GM18868 (cell line): ENCODE measurements at regions not wholly inside any gene's neighbourhood (a gene's known extent, or its start where the extent isn't known, plus 50 kb on each side); places are given as distances from the start of the nearest gene placed in this dataset.

ENCODE experiments used
- ATAC-seq: cut with Tn5 transposase; IDR thresholded peaks from one replicate; pipeline ENCODE4 v1.9.1; 2021; ENCODE audit warnings: mild to moderate bottlenecking, moderate library complexity; ENCODE audit not compliant: unreplicated experiment

DNA sequence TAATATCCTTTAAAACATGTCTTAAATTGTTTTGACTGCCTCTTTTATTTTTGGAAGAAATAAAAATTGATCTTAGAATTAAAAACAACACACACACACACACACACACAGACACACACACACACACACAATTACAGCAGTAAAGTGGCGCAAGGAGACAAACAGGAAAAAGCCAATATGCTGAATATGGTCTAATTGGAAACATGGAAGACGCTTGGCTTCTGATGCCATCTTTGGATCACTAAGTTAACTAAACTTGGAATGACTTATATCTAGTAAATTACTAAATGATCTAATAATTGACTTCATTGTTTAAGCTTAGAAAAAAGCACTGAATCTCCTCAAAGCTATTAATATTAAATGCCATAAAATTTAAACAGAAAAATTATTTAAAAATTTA lies 1093.4 kb downstream of the ADGRL3 start:
- ATAC-seq = no peak

DNA sequence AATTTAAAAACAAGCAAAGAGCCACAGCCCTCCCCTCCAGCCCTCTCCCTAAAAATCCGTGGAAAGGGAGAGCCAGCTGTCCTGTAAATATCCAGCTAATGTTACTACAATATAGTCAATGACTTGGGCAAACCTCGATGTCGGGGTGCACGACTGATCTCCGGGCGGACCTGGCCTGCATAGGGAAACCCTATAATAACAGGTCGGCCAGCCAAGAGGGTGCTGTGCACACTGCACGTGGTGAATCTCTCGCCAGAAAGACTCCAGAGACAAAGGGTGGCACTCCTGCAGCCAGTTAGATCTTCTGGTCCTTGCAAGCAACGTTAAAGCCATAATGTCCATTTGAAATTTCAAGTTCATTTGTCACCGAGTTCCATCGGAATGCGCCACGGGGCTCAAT lies 1092.8 kb downstream of the ADGRL3 start:
- no peak for ATAC-seq

DNA sequence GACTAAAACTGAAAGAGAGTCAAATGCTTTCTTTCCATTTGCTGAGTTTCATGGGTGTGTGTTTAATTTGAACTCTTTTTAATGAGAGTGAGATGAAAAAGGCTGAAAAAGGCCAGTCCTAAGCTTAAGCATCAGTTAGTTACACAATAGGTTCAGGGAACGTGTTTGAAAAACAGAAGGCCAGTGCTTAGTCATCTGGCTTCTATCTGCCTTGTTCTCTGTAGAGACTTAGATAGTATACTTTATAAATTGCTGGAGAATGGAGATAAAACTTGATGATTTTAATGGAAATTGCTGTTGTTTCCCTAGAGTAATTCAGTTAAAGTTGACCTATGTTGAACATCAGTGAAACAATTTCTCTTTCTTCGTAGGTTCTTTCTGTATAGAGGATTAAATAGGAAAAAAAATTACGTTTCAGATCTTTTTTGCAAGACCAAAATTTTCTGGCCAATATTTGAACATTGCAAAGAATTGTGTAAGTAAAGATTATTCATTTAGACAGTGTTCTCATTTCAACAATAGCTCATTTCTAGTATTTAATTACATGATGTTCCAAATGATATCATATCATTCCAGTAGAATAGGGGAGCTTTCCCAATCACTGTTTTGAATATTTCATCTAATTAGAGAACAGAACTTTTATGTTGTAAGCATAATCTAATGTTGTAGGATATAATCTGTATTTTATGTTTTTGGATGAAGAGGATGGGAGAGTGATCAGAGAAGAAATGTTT lies 1088.8 kb downstream of the ADGRL3 start:
- no peak for ATAC-seq

DNA sequence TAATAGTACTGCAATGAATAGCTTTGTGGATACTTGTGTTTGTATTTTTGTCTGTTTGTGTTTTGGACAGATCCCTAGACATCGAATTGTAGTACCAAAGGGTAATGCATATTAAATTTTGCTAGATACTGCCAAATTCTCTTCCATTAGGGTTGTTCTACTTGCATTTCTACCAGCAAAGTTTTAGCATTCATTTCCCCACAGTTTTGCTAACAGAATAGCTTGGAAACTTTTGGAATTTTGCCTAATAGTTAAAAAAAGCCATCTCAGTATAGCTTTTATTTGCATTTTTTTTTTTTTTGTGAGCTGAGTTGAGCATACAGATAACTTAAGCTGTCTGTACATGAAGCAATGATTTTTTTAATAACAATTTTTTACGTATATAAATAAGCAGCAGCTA lies 1084.9 kb downstream of the ADGRL3 start:
- no peak for ATAC-seq

DNA sequence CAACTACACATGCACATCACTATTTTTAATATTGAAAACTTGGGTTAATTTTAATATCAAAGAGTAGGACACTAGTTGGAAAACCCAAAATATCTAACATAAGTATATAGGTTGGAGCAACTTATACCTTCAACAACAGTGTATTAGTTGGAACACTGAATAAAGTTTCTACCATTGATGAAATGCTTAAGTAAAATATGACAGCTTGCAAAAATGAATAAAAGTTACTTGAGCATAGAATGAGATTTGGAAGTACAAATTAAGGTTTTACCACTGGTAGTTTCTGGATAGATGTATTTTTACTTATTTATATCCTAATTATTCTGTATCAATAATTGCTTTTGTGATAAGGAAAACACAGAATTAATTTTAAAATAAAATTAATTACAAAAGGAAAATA lies 1079.6 kb downstream of the ADGRL3 start:
- ATAC-seq = no peak

DNA sequence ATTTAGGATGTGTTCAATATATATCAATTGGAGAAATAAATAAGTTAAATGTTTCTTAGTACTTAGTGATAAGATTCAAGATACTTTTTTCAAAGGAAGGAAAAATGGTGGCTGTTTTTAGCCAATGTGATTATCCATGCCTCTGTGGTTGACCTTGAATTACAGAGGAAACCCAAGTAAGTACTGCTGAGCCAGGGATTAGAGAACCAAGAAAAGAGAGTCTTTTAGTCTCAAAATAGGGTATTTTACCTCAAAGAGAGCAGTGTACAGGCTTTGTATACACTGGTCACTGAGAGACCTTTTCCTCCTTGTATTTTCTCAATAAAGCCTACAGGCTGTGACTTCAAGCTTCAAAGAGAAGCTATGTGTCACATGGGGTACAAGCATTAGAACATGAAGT lies 1075.3 kb downstream of the ADGRL3 start:
- ATAC-seq = no peak

DNA sequence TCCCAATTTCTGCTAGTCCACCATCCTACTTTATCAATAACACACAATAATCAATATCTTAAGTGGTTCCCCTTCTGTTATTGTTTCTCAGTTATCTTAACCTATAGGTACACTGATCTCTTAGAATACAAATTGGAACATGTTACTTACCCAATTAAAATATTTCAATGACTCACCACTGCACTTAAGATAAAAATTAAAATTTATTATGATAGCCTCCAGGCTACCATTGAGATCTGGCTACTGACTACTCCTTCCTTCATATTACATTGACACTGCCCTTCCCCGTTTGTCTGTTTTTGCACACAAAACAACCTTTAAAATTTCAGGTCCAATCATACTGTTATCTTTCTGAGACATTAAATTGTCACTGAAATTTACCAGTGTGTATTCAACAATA lies 1074.7 kb downstream of the ADGRL3 start:
- no peak for ATAC-seq

DNA sequence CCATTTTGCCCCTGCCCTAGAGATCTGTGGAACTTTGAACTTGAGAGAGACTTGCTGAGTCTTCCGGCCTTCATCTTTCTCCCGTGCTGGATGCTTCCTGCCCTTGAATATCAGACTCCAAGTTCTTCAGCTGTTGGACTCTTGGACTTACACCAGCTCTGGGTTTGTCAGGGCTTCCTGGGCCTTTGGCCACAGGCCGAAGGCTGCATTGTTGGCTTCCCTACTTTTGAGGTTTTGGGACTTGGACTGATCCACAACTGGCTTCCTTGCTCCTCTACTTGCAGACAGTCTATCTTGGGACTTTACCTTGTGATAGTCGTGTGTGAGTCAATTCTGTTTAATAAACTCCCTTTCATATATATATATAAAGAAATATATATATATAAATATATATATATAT lies 1071.0 kb downstream of the ADGRL3 start:
- ATAC-seq = no peak

DNA sequence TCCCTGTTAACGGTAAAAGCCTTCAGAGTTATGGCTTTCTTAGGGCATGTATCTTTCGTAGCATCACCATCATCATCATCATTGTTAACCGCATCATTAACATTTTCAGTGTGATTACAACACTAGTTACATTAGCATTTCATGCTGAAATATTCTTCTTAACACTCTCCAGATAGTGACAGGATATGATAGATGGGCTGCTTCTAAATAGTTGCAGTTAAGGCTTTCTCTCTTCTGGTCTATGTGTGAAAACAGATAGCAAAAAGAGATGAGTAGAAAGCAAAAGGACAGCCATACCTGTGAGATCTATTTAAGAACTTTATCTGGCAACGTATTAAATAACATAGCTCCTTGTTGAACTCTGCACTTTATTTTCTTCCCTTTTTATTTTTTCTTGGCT lies 1069.8 kb downstream of the ADGRL3 start:
- no peak for ATAC-seq

DNA sequence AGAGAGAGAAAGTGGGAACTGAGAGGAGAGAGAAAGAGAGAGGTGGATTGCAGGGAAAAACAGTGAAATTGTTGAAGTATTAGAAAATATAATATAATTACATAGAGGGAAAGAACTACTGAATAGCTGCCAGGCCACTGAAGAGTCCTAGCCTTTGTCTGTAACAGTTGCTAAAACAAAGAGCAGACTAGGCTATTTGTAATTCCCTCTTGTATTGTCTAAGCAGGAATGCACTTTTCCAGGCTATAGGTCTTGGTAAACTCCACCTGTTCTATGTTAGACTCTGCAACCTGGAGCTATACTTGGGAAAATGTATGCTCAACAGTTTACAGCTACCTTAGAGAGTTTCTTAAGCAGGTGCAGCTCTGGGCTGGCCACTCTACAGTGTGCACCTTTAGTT lies 1063.3 kb downstream of the ADGRL3 start:
- no peak for ATAC-seq

DNA sequence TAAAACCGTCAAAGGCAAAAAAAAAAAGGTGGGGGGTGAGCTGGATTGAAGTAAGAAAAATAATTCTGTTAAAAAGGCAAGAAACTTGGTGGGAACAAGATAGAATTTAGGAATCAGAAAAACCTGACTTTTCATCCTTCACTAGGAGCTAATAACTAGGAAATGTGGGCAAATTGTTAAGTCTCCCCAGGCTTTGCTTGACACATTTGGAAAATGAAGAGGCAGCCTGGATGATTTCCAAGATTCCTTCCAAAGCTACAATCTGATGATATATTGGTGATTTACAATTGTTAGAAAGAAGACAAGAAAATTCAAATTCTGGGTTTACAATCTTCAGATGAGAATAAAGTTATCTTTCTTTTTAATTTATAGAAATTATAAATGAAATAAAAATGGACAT lies 1062.5 kb downstream of the ADGRL3 start:
- no peak for ATAC-seq

DNA sequence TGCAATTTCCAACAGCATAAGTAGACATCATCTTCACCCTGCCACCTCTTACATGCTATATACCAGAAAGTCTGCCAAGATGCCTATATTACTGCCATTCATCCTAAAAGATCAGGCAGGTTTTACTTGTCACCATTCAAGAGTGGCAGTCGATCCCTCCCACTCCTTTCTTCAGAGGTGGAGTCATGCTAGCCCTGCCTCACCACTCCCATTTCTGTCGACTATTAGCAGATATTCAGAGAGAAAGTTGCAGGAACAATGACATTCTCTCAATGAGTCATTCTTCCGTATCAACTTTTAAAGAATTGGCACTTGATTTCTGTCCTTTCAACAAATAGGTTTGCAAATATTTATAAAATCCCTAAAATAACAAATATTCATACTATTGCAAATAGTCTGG lies 1060.1 kb downstream of the ADGRL3 start:
- no peak for ATAC-seq

DNA sequence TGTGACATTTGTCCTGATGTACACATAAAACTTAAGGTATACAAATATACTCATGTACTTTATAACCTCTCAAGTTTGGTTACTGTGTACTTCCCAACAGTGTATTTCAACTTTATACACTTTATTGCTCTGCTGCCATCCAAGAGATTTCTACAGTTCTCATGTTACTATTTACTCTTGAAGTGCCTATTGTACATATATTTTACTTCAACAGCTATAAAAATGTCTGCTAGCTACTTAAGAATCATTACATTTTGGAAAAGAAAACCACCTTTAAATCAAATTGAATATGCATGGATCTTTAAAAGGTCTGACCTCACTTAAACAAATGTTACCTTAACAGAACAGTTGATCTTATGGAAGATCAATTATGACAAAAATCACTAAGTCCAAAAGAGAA lies 1056.4 kb downstream of the ADGRL3 start:
- no peak for ATAC-seq

DNA sequence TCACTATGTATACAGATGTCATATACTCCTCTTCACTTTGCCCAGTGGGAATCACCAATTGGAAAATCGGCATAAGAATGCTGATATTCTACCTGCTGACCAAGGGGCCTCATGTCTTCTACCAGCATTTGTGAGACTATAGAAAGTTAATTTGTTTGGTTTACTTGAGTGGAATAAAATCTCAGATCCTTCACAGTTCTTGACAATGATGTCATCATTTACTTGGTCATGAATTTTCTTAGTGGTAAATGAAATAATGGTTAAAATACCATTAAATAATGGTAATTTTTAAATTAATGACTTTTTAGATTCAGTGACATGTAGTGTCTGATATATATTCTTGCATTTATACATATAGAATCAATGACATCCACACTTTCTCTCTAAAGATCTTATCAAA lies 1052.6 kb downstream of the ADGRL3 start:
- no peak for ATAC-seq

DNA sequence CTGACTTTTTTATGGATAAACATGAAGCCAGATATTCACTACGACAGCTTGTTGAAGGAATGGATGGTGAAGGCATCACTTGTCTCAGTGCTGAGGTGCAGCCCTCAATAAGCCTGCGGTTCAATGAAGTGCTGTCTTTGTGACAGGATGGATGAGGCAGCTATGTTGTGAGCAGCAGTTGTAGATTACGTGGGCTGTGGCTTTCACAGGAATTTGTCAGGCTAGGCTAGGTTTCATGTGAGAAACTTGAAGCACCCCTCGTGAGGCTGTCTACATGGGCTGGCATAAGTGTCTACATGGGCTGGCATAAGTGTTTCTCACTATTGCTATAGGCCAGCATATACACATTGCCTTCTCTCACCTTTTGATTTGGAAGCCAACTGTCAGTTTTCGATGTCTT lies 1050.0 kb downstream of the ADGRL3 start:
- ATAC-seq = no peak

DNA sequence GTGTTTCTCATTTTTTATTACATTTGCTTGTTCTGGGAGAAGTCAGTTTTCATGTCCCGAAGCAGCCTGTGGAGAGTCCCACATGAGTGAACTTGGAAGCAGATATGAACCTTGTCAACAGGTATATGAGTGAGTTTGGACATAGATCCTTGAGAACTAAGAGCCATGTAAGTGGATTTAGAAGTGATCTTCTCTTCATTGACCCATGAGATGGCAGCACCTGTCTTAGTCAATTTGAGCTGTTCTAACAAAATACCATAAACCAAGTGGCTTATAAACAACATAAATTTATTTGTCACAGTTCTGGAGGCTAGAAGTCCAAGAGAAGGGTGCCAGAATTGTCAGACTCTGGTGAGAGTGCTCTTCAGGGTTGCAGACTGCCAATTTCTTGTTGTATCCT lies 1043.8 kb downstream of the ADGRL3 start:
- ATAC-seq = no peak

DNA sequence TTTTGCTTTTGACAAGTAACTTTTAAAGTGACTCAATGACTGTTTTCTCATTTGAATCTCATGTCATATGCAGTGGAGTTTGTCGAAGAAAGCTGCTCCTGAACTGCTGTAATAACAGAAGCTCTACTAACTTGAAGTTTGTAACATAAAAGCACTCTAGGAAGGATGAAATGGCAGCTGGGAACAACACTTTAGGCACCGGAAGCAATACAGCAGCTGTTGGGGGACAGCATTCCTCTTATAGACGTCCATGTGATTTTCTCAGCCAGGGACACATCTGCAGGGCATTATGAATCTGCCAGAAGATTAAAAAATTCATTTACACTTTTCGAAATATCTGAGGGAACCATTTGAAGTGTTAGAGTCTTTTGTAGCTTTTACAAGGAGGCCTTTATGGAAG lies 1035.8 kb downstream of the ADGRL3 start:
- ATAC-seq = no peak

DNA sequence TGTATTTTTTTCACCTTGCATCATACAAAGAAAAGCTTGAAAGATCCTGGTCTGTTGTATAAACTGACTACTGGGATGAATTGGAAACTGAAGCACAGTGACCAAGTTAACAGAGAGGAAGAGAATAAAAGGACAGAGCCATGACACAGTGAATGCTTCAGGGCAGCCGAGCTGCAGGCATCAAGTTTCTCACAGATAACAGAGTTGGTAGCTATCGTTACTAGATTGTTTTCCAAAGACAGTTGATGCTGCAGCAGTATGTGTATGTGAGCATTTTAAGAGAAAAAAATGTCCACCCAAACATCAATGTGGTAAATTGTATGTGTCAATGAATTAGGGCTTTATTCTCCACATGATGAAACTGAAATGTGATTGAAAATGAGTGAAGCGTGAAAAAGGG lies 1032.7 kb downstream of the ADGRL3 start:
- no peak for ATAC-seq

DNA sequence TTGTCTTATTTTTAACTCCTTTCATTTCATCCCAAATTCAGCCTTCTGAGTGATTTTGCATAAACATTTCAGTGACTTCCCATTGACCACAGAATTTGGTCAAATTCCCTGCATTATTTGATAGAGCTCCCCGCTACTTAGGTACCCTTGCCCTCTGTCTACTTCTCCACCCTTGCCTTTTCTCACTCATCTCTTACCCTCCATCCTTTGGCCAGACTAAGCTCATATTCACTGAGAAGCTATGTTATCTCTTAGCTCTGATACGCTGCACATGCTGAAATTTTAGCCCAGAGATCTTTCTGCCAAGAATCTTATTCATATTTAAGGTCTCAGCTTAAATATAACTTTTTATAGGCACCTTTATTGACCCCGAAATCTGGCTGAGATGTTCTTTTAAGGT lies 1031.9 kb downstream of the ADGRL3 start:
- no peak for ATAC-seq

DNA sequence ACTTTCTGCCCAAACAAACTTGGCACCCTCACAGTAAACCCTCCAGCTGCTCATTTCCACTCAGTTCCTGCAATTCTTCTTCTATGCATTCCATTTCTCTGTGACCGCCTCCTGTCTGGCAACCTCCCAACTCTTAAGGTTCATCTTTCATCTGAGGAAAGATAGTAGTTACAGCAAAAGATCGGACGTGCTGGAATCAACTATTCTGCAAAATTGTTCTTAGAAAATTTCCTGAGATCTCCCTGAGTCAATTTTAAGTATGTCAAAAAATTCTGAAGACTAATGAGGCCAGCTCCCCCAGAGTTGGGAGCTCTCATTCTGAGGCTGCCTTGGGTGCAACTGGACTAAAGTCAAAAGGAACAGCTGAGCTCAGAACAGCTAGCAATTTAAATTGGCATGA lies 1026.0 kb downstream of the ADGRL3 start:
- no peak for ATAC-seq

DNA sequence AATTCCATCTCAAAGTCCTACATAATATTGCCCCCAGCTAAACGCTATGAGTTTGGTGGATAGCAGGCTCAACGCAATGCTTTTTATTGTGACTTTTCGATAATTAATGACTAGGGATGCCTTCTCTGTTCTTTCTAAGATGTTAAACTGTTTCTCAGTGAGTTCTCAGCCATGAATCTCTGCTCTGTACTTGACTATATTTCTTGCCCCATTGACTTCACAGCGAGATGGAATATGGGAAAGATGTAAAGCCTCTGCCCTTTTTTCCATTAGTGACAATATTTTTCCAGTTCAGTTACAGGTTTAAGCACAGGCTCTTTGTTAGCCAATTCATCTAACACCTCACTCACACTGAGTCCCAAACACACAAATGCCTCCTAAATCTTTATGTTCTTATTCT lies 1022.0 kb downstream of the ADGRL3 start:
- ATAC-seq = no peak

DNA sequence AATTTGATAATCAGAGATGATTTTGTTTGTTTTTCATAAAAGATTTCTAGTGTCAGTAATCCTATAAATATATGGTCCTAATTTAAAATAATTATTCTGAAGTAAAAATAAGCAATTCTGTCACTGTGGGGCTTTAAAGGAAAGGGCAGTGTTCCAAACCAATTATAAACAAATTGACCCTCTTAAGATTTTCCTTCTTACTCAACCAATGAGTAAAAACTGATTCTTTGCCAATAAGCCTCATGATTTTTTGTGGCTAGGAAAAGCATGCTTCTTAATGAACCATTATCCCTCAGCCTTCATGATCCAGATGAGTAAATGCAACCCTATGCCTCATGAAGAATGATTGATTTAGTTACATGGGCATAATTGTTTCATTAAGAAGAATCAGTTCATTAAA lies 1010.4 kb downstream of the ADGRL3 start:
- no peak for ATAC-seq

DNA sequence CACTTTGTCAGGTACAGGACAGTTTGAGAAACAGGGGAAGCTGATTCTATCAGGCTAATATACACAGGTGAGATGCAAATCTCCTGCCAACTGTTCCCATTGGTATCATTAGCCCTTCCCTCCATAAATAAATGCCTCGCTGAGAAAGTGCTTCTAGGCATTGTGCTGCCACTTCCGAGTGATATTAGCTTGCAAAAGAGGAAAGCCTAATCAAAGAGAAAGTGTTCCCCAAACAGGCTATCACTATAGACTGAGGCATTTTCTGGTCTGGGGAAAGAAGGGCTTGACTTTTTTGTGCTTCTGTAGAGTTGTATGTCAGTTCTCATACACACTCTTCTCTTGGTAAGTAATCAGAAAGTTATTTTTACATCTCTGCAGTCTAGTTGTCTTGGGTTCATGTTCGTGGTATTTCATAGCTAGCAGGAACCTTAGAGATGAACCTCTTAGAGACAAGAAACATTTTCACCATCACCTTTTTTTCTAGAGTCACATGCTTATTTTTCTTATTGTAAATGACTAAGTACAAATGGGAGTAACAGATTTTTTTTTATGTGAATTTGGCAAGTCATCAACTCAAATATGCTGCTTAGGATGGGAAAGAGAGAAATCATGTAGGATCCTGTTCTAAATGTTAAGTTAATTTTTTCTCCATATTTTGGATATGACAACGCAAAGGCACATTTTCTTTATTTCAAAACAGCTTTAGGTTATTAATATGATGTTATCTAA lies 1009.8 kb downstream of the ADGRL3 start:
- no peak for ATAC-seq
